Panc1 (cell line): ENCODE measurements at regions not wholly inside any gene's neighbourhood (a gene's known extent, or its start where the extent isn't known, plus 50 kb on each side); places are given as distances from the start of the nearest gene placed in this dataset.

Experiments used
- ATAC-seq: fragments of 200-7000 bp; cut with Tn5 transposase; 2 replicates; pipeline ENCODE4 v1.9.1; 2020; ENCODE audit warnings: mild to moderate bottlenecking, moderate library complexity
- BruUV-seq: library from RNA; stranded (reverse); fragments of 400-500 nt; replicated peaks from 2 replicates; lab custom pipeline; 2021; lab: Mats Ljungman, UMichigan
- CTCF ChIA-PET: fragments of 300-600 bp; sonication (Branson Sonifier 250); formaldehyde crosslinking; loops from one replicate; lab custom pipeline; 2022; ENCODE audit warnings: antibody characterized with exemption; lab: Charles Lee
- POLR2A ChIA-PET: fragments of 300-600 bp; sonication (Branson Sonifier 250); formaldehyde crosslinking; loops from one replicate; lab custom pipeline; 2022; ENCODE audit warnings: antibody characterized with exemption; lab: Charles Lee
- DNase-seq: peaks from one replicate; pipeline ENCODE4 v3.0.0-alpha.2; 2010; ENCODE audit warnings: low read depth, low spot score
- H3K27ac ChIP-seq: 2 replicates; pipeline ENCODE4 v1.5.1; 2011; ENCODE audit warnings: mild to moderate bottlenecking, low read length, inconsistent platforms
- H3K27me3 ChIP-seq: fragments of 200-500 bp; sonication (Bioruptor generic); 2 replicates; pipeline ENCODE4 v1.6.0; 2014; ENCODE audit warnings: low read length, inconsistent platforms; ENCODE audit not compliant: control insufficient read depth, insufficient read depth
- H3K36me3 ChIP-seq: fragments of 200-500 bp; sonication (Bioruptor generic); 2 replicates; pipeline ENCODE4 v1.5.1; 2014; ENCODE audit warnings: inconsistent platforms, mild to moderate bottlenecking, low read length, moderate library complexity; ENCODE audit not compliant: control insufficient read depth, insufficient read depth
- H3K4me1 ChIP-seq: 2 replicates; pipeline ENCODE4 v1.5.1; 2011; ENCODE audit warnings: inconsistent platforms, mild to moderate bottlenecking, low read length, moderate library complexity; ENCODE audit not compliant: control insufficient read depth, insufficient read depth
- H3K4me3 ChIP-seq, 2 experiments: 2 replicates each; pipeline ENCODE4 v1.5.1; 2011 to 2012; ENCODE audit warnings: low read depth in 2 of 2, low read length in 2 of 2, mild to moderate bottlenecking in 2 of 2, inconsistent platforms in 1 of 2, moderate library complexity in 1 of 2
- H3K9me3 ChIP-seq: fragments of 200-500 bp; sonication (Bioruptor generic); 2 replicates; pipeline ENCODE4 v1.5.1; 2014; ENCODE audit warnings: low read depth, mild to moderate bottlenecking, inconsistent platforms, low read length, moderate library complexity; ENCODE audit not compliant: control insufficient read depth, insufficient read depth
- POLR2AphosphoS5 ChIP-seq: IDR thresholded peaks from 2 replicates; pipeline ENCODE4 v1.6.1; 2012; ENCODE audit warnings: mild to moderate bottlenecking, low read depth, low read length, moderate library complexity
- SIN3A ChIP-seq: IDR thresholded peaks from 2 replicates; pipeline ENCODE4 v1.6.1; 2012; ENCODE audit warnings: low read depth, mild to moderate bottlenecking, low read length, moderate library complexity, borderline replicate concordance; ENCODE audit not compliant: insufficient read depth
- TCF7L2 ChIP-seq: IDR thresholded peaks from 2 replicates; pipeline ENCODE4 v1.6.1; 2011; ENCODE audit warnings: mild to moderate bottlenecking, low read depth, low read length, inconsistent platforms
- in situ Hi-C: cut with HindIII; loops from 2 replicates; pipeline ENCODE4 v1.10.0; 2016; ENCODE audit warnings: low sequenced_read_pairs, low pct_unique_long_range_greater_than_20kb
- intact Hi-C: fragments of 100-400 bp; cut with micrococcal nuclease; formaldehyde crosslinking; loops from one replicate; pipeline ENCODE4 v1.10.0; 2022; ENCODE audit not compliant: unreplicated experiment
- TF ChIP-seq, protein P1 (sequence below): fragments of 450-650 bp; IDR thresholded peaks from 2 replicates; pipeline ENCODE4 v1.5.1; 2017; ENCODE audit warnings: mild to moderate bottlenecking
- TF ChIP-seq, protein P2 (sequence below), 2 experiments: IDR thresholded peaks; 2 replicates each; pipeline ENCODE4 v1.6.1; 2011 to 2012; ENCODE audit warnings: low read depth in 2 of 2, control low read depth in 1 of 2, low read length in 1 of 2, mild to moderate bottlenecking in 1 of 2, moderate library complexity in 1 of 2; ENCODE audit not compliant: insufficient read depth in 1 of 2

DNA sequence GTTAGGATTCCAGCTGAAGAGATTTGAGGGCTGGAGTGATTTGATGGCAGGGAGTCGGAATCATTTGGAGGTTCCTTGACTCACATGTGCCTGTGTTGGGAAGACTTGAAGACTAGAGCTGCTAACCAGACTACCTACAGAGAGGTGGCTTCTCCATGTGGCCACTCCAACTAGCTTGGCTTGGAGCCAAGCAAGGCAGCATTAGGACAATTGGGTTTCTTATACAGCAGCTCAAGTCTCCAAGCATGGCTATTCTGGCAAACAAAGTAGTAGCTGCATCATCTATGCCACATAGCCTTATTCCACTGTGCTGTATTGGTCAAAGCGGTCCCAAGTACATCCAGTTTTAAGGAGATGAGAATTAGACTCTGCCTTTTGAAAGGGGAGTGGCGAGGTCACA lies 171.7 kb upstream of the SLC4A4 start:
- ChIA-PET POLR2A (no interaction called here), CTCF (no interaction called here)
- no peaks in the 10 kb centered on the region for H3K36me3 ChIP-seq
- BruUV-seq = no TSS peak
- no peaks in the 10 kb centered on the region for H3K9me3 ChIP-seq
- no peaks in the 10 kb centered on the region for H3K27me3 ChIP-seq
- TF ChIP-seq, protein P1, sequence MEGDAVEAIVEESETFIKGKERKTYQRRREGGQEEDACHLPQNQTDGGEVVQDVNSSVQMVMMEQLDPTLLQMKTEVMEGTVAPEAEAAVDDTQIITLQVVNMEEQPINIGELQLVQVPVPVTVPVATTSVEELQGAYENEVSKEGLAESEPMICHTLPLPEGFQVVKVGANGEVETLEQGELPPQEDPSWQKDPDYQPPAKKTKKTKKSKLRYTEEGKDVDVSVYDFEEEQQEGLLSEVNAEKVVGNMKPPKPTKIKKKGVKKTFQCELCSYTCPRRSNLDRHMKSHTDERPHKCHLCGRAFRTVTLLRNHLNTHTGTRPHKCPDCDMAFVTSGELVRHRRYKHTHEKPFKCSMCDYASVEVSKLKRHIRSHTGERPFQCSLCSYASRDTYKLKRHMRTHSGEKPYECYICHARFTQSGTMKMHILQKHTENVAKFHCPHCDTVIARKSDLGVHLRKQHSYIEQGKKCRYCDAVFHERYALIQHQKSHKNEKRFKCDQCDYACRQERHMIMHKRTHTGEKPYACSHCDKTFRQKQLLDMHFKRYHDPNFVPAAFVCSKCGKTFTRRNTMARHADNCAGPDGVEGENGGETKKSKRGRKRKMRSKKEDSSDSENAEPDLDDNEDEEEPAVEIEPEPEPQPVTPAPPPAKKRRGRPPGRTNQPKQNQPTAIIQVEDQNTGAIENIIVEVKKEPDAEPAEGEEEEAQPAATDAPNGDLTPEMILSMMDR = no peak
- TF ChIP-seq TCF7L2 (no peak), SIN3A (no peak), POLR2AphosphoS5 (no peak)
- TF ChIP-seq, protein P2, sequence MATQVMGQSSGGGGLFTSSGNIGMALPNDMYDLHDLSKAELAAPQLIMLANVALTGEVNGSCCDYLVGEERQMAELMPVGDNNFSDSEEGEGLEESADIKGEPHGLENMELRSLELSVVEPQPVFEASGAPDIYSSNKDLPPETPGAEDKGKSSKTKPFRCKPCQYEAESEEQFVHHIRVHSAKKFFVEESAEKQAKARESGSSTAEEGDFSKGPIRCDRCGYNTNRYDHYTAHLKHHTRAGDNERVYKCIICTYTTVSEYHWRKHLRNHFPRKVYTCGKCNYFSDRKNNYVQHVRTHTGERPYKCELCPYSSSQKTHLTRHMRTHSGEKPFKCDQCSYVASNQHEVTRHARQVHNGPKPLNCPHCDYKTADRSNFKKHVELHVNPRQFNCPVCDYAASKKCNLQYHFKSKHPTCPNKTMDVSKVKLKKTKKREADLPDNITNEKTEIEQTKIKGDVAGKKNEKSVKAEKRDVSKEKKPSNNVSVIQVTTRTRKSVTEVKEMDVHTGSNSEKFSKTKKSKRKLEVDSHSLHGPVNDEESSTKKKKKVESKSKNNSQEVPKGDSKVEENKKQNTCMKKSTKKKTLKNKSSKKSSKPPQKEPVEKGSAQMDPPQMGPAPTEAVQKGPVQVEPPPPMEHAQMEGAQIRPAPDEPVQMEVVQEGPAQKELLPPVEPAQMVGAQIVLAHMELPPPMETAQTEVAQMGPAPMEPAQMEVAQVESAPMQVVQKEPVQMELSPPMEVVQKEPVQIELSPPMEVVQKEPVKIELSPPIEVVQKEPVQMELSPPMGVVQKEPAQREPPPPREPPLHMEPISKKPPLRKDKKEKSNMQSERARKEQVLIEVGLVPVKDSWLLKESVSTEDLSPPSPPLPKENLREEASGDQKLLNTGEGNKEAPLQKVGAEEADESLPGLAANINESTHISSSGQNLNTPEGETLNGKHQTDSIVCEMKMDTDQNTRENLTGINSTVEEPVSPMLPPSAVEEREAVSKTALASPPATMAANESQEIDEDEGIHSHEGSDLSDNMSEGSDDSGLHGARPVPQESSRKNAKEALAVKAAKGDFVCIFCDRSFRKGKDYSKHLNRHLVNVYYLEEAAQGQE (IDR thresholded peaks at IDR 0.05; ENCODE audit: insufficient read depth in 1 of 2, low read depth in 2 of 2, low read length in 1 of 2) = no peak
- no peak overlapping the region for H3K4me3 ChIP-seq
- DNase-seq (no peak), ATAC-seq (no peak)
- intact Hi-C loops (no loop called here), in situ Hi-C loops (no loop called here)
- H3K4me1 ChIP-seq = no peaks in the 10 kb centered on the region
- H3K27ac ChIP-seq = no peak overlapping the region

DNA sequence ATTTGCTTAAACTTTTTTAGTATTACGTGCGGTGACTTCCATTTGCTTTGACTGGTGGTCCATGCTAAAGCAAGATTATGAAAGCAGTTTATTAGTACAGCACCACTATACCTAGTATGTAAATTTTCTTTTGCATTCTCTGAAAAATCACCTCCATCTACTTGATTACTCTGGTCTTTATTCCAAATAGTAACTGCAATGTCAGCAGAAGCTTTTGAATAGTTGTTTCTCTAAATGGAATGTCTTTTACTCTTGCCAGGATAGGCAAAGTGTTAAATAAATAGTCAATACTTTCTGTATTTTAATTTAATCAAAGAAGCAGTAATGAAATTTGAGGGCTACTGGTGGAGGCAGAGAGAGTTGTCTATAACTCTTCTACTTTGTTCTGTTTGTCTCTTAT lies 167.2 kb upstream of the SLC4A4 start:
- intact Hi-C loops (no loop called here), in situ Hi-C loops (no loop called here)
- H3K4me1 ChIP-seq = no peaks in the 10 kb centered on the region
- CTCF ChIA-PET = no interaction called here
- no TSS peak for BruUV-seq
- H3K4me3 ChIP-seq = no peak overlapping the region
- no peak for TF ChIP-seq SIN3A
- no peak for TF ChIP-seq POLR2AphosphoS5
- TF ChIP-seq, protein P2 (IDR thresholded peaks at IDR 0.05; ENCODE audit: insufficient read depth in 1 of 2, low read depth in 2 of 2, low read length in 1 of 2) = no peak
- TF ChIP-seq TCF7L2 = no peak
- TF ChIP-seq, protein P1 = no peak
- no peaks in the 10 kb centered on the region for H3K27me3 ChIP-seq
- POLR2A ChIA-PET = no interaction called here
- no peaks in the 10 kb centered on the region for H3K9me3 ChIP-seq
- ATAC-seq (no peak), DNase-seq (no peak)
- no peaks in the 10 kb centered on the region for H3K36me3 ChIP-seq
- H3K27ac ChIP-seq = no peak overlapping the region
